MCF 10A (cell line): ENCODE measurements at regions not wholly inside any gene's neighbourhood (a gene's known extent, or its start where the extent isn't known, plus 50 kb on each side); places are given as distances from the start of the nearest gene placed in this dataset.

ENCODE experiments used
- BruUV-seq: library from RNA; stranded (reverse); fragments of 400-500 nt; replicated peaks from 2 replicates; lab custom pipeline; 2021; lab: Mats Ljungman, UMichigan
- CTCF ChIA-PET: fragments of 300-600 bp; sonication (Branson Sonifier 250); formaldehyde crosslinking; extraction: SDS; loops from one replicate; lab custom pipeline; 2021; ENCODE audit warnings: antibody characterized with exemption, inconsistent platforms; lab: Yijun Ruan, JAX
- POLR2A ChIA-PET: fragments of 300-600, 350-650 bp; sonication (Branson Sonifier 250); formaldehyde crosslinking; extraction: SDS; loops from one replicate; lab custom pipeline; 2020; ENCODE audit warnings: antibody characterized with exemption, inconsistent platforms; lab: Yijun Ruan, JAX
- DNase-seq: peaks from one replicate; pipeline ENCODE4 v3.0.0-alpha.2; 2018; ENCODE audit not compliant: unreplicated experiment
- H3K27ac Mint-ChIP-seq: one replicate; pipeline ENCODE4 v1.8.0; 2022; ENCODE audit warnings: mild to moderate bottlenecking, low read depth, mixed read lengths; ENCODE audit not compliant: unreplicated experiment
- H3K27me3 Mint-ChIP-seq: one replicate; pipeline ENCODE4 v1.8.0; 2022; ENCODE audit warnings: mixed read lengths; ENCODE audit not compliant: insufficient read depth, unreplicated experiment
- H3K36me3 Mint-ChIP-seq: one replicate; pipeline ENCODE4 v1.8.0; 2022; ENCODE audit warnings: mild to moderate bottlenecking, moderate library complexity, mixed read lengths; ENCODE audit not compliant: insufficient read depth, unreplicated experiment
- H3K4me1 Mint-ChIP-seq: one replicate; pipeline ENCODE4 v1.8.0; 2022; ENCODE audit warnings: mixed read lengths; ENCODE audit not compliant: insufficient read depth, unreplicated experiment
- H3K4me3 Mint-ChIP-seq: one replicate; pipeline ENCODE4 v1.8.0; 2022; ENCODE audit warnings: mild to moderate bottlenecking, moderate library complexity, mixed read lengths; ENCODE audit not compliant: unreplicated experiment
- H3K9me3 Mint-ChIP-seq: one replicate; pipeline ENCODE4 v1.8.0; 2022; ENCODE audit warnings: mixed read lengths; ENCODE audit not compliant: unreplicated experiment
- intact Hi-C: fragments of 100-400 bp; cut with micrococcal nuclease; formaldehyde crosslinking; loops from 2 replicates; pipeline ENCODE4 v1.14.1; 2022
- TF ChIP-seq, protein P1 (sequence below): fragments of 200-600 bp; IDR thresholded peaks from one replicate; pipeline ENCODE4 v1.8.0; 2022; ENCODE audit warnings: antibody characterized with exemption, mild to moderate bottlenecking; ENCODE audit not compliant: unreplicated experiment

DNA sequence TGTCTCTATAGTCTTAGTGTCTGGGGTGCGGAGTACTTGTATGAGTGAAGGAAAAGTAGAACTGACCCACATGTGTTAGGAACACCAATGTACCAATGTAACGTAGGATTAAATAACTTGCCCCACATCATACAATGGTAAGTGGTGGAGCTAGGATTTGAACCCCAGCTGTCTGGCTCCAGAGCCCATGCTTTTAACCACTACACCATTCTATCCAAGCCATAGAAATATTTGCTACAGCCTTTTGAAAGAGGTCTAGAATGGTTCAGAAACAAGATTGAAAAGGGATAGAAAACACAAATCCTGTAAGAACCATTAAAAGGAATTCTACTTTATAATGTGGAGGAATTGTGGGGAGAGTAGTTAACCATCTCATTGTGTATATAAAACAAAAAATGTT is 169.9 kb upstream of the ATP6AP2 start:
- Mint-ChIP-seq H3K36me3 (no peaks in the 10 kb centered on the region), H3K4me3 (no peak overlapping the region), H3K4me1 (no peaks in the 10 kb centered on the region), H3K9me3 (peaks cover 15% of the 10 kb centered on the region), H3K27me3 (peaks cover 74% of the 10 kb centered on the region), H3K27ac (no peak overlapping the region)
- intact Hi-C loops, result no loop called here
- TF ChIP-seq, protein P1, sequence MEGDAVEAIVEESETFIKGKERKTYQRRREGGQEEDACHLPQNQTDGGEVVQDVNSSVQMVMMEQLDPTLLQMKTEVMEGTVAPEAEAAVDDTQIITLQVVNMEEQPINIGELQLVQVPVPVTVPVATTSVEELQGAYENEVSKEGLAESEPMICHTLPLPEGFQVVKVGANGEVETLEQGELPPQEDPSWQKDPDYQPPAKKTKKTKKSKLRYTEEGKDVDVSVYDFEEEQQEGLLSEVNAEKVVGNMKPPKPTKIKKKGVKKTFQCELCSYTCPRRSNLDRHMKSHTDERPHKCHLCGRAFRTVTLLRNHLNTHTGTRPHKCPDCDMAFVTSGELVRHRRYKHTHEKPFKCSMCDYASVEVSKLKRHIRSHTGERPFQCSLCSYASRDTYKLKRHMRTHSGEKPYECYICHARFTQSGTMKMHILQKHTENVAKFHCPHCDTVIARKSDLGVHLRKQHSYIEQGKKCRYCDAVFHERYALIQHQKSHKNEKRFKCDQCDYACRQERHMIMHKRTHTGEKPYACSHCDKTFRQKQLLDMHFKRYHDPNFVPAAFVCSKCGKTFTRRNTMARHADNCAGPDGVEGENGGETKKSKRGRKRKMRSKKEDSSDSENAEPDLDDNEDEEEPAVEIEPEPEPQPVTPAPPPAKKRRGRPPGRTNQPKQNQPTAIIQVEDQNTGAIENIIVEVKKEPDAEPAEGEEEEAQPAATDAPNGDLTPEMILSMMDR, result no peak
- no peak for DNase-seq
- ChIA-PET POLR2A (no interaction called here), CTCF (no interaction called here)
- BruUV-seq, result no TSS peak

DNA sequence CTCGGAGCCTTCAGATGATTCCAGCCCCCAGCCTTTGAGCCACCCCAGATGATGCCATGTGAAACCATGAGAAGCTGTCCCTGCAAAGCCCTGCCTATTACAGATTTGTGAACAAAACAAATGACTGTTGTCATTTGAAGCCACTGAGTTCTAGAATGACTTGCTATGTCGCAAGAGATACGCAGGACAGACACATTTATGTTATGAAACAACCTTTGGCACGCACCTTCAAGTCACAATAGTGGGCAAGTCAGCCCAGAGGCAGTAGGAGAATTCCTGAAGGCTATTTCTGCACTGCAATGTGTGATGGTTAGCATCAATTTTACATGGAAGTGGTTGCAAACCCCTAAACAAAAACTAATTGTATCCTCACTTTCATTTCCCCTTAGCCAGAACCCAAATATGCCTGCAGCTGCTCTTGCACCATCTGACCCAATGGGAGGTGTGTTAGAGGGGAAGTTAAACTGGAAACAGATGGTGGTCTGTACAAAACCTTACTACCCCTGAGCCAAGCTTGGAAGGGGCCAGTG is 174.4 kb upstream of the ATP6AP2 start:
- Mint-ChIP-seq H3K4me1 (no peaks in the 10 kb centered on the region), H3K36me3 (no peaks in the 10 kb centered on the region), H3K27me3 (peaks cover 74% of the 10 kb centered on the region), H3K27ac (no peak overlapping the region), H3K9me3 (peaks cover 15% of the 10 kb centered on the region), H3K4me3 (no peak overlapping the region)
- TF ChIP-seq, protein P1, result no peak
- no TSS peak for BruUV-seq
- POLR2A ChIA-PET, result interaction anchor here (1.1 kb wide), 1 partner anchor 14 kb away, joined by 3 read pairs; no protein-coding TSS in a partner anchor
- intact Hi-C loops, result no loop called here
- no peak for DNase-seq
- CTCF ChIA-PET, result interaction anchor here (0.5 kb wide), 1 partner anchor 122 kb away, joined by 7 read pairs; no protein-coding TSS in a partner anchor

DNA sequence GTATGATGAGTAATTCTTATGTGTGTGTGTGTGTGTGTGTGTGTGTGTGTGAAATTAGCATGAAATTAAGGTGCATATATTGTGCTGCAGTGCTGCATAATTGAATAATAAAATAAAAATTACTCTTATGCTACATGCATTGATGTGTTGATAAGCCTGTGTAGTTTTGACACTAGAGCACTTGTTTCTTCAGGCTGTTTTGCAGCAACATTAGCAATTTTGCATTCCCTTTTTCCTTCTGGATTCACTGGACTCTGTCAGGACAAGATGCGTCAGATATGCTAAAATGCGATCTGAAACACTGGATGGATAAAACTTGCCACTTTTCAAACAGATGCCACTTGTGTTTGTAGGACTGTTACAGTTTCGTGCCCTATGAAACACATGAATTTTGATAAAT is 175.4 kb upstream of the ATP6AP2 start:
- no peak for DNase-seq
- H3K27me3 Mint-ChIP-seq, result peaks cover 79% of the 10 kb centered on the region
- H3K27ac Mint-ChIP-seq, result no peak overlapping the region
- ChIA-PET CTCF (no interaction called here), POLR2A (interaction anchor here (1.1 kb wide), 1 partner anchor 13 kb away, joined by 3 read pairs; no protein-coding TSS in a partner anchor)
- intact Hi-C loops, result no loop called here
- no peak overlapping the region for H3K4me3 Mint-ChIP-seq
- H3K4me1 Mint-ChIP-seq, result no peaks in the 10 kb centered on the region
- no peaks in the 10 kb centered on the region for H3K36me3 Mint-ChIP-seq
- peaks cover 15% of the 10 kb centered on the region for H3K9me3 Mint-ChIP-seq
- TF ChIP-seq, protein P1, result no peak
- BruUV-seq, result no TSS peak

DNA sequence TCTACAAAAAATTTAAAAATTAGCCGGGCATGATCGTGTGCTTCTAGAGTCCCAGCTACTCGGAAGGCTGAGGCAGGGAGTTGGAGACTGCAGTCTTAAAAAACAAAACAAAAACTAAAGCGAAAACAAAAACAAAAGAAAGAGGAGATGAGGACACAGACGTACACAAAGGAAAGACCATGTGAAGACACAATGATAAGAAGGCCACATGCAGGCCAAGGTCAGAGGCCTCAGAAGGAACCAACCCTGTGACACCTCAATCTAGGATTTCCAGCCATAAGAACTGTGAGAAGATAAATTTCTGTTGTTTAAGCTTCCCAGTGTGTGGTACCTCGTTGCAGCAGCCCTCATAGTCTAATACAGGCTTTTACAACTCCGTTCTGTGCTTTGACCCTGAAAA is 177.0 kb upstream of the ATP6AP2 start:
- TF ChIP-seq, protein P1, result no peak
- Mint-ChIP-seq H3K4me3 (no peak overlapping the region), H3K4me1 (no peaks in the 10 kb centered on the region), H3K9me3 (peaks cover 9% of the 10 kb centered on the region), H3K27me3 (peaks cover 89% of the 10 kb centered on the region), H3K36me3 (no peaks in the 10 kb centered on the region), H3K27ac (no peak overlapping the region)
- intact Hi-C loops, result no loop called here
- ChIA-PET CTCF (no interaction called here), POLR2A (interaction anchor here (1.2 kb wide), 1 partner anchor 10 kb away, joined by 4 read pairs; no protein-coding TSS in a partner anchor)
- no peak for DNase-seq
- no TSS peak for BruUV-seq
